ENCODE measurements at regions not wholly inside any gene's neighbourhood (a gene's known extent, or its start where the extent isn't known, plus 50 kb on each side); places are given as distances from the start of the nearest gene placed in this dataset.

GRCh38 chr2:125855204-125855603, 800.8 kb upstream of the GYPC start:
- intact Hi-C loops (cut with micrococcal nuclease): no loop called here
- Mint-ChIP-seq H3K27ac (no peak overlapping the region), H3K4me3 (no peak overlapping the region)

GRCh38 chr2:125857971-125858794, 797.8 kb upstream of the GYPC start:
- no peaks in the 10 kb centered on the region for H3K36me3 Mint-ChIP-seq (ENCODE audit: low read depth)
- H3K27me3 Mint-ChIP-seq: no peaks in the 10 kb centered on the region
- no peaks in the 10 kb centered on the region for H3K4me1 Mint-ChIP-seq (ENCODE audit: low read depth)
- no peak overlapping the region for H3K4me3 Mint-ChIP-seq
- intact Hi-C loops (cut with micrococcal nuclease): no loop called here
- peaks cover 28% of the 10 kb centered on the region for H3K9me3 Mint-ChIP-seq
- no peak overlapping the region for H3K27ac Mint-ChIP-seq

More at GRCh38 chr2:125855204-125855603, 800.8 kb upstream of the GYPC start:
- Mint-ChIP-seq H3K27me3 (no peaks in the 10 kb centered on the region), H3K4me1 (ENCODE audit: low read depth) (no peaks in the 10 kb centered on the region), H3K9me3 (peaks cover 29% of the 10 kb centered on the region), H3K36me3 (ENCODE audit: low read depth) (no peaks in the 10 kb centered on the region)

GRCh38 chr2:125861461-125861860, 794.5 kb upstream of the GYPC start:
- H3K4me3 Mint-ChIP-seq: no peak overlapping the region
- intact Hi-C loops (cut with micrococcal nuclease): no loop called here
- peaks cover 7% of the 10 kb centered on the region for H3K9me3 Mint-ChIP-seq

GRCh38 chr2:125867908-125868307, 788.0 kb upstream of the GYPC start:
- Mint-ChIP-seq H3K27me3 (no peaks in the 10 kb centered on the region), H3K9me3 (peaks cover 20% of the 10 kb centered on the region), H3K4me3 (no peak overlapping the region), H3K36me3 (ENCODE audit: low read depth) (no peaks in the 10 kb centered on the region), H3K27ac (no peak overlapping the region), H3K4me1 (ENCODE audit: low read depth) (no peaks in the 10 kb centered on the region)
- intact Hi-C loops (cut with micrococcal nuclease): no loop called here

More at GRCh38 chr2:125861461-125861860, 794.5 kb upstream of the GYPC start:
- Mint-ChIP-seq H3K36me3 (ENCODE audit: low read depth) (no peaks in the 10 kb centered on the region), H3K27me3 (no peaks in the 10 kb centered on the region), H3K4me1 (ENCODE audit: low read depth) (no peaks in the 10 kb centered on the region), H3K27ac (no peak overlapping the region)

- Mint-ChIP-seq H3K4me1 (ENCODE audit: low read depth) (no peaks in the 10 kb centered on the region), H3K27ac (no peak overlapping the region), H3K27me3 (no peaks in the 10 kb centered on the region), H3K36me3 (ENCODE audit: low read depth) (no peaks in the 10 kb centered on the region), H3K4me3 (no peak overlapping the region), H3K9me3 (peaks cover 20% of the 10 kb centered on the region)
- intact Hi-C loops (cut with micrococcal nuclease): no loop called here
Observed at GRCh38 chr2:125870264-125870663, 785.7 kb upstream of the GYPC start.

- Mint-ChIP-seq H3K4me1 (ENCODE audit: low read depth) (no peaks in the 10 kb centered on the region), H3K27ac (no peak overlapping the region), H3K4me3 (no peak overlapping the region), H3K36me3 (ENCODE audit: low read depth) (no peaks in the 10 kb centered on the region), H3K9me3 (peaks cover 20% of the 10 kb centered on the region), H3K27me3 (no peaks in the 10 kb centered on the region)
- intact Hi-C loops (cut with micrococcal nuclease): no loop called here
Observed at GRCh38 chr2:125870746-125871145, 785.2 kb upstream of the GYPC start.

- H3K9me3 Mint-ChIP-seq: peaks cover 18% of the 10 kb centered on the region
- intact Hi-C loops (cut with micrococcal nuclease): no loop called here
- H3K4me3 Mint-ChIP-seq: no peak overlapping the region
- no peak overlapping the region for H3K27ac Mint-ChIP-seq
- H3K4me1 Mint-ChIP-seq (ENCODE audit: low read depth): no peaks in the 10 kb centered on the region
- H3K36me3 Mint-ChIP-seq (ENCODE audit: low read depth): no peaks in the 10 kb centered on the region
- H3K27me3 Mint-ChIP-seq: no peaks in the 10 kb centered on the region
Observed at GRCh38 chr2:125874564-125874963, 781.4 kb upstream of the GYPC start.

GRCh38 chr2:125885340-125885739, 770.6 kb upstream of the GYPC start:
- no peaks in the 10 kb centered on the region for H3K4me1 Mint-ChIP-seq (ENCODE audit: low read depth)
- intact Hi-C loops (cut with micrococcal nuclease): no loop called here
- H3K27me3 Mint-ChIP-seq: no peaks in the 10 kb centered on the region
- no peak overlapping the region for H3K27ac Mint-ChIP-seq
- H3K36me3 Mint-ChIP-seq (ENCODE audit: low read depth): no peaks in the 10 kb centered on the region
- no peak overlapping the region for H3K4me3 Mint-ChIP-seq
- peaks cover 39% of the 10 kb centered on the region for H3K9me3 Mint-ChIP-seq

GRCh38 chr2:125886153-125886552, 769.8 kb upstream of the GYPC start:
- Mint-ChIP-seq H3K9me3 (peaks cover 40% of the 10 kb centered on the region), H3K4me1 (ENCODE audit: low read depth) (no peaks in the 10 kb centered on the region), H3K4me3 (no peak overlapping the region), H3K27me3 (no peaks in the 10 kb centered on the region), H3K36me3 (ENCODE audit: low read depth) (no peaks in the 10 kb centered on the region), H3K27ac (no peak overlapping the region)
- intact Hi-C loops (cut with micrococcal nuclease): no loop called here

- intact Hi-C loops (cut with micrococcal nuclease): no loop called here
- Mint-ChIP-seq H3K27ac (no peak overlapping the region), H3K27me3 (no peaks in the 10 kb centered on the region), H3K4me3 (no peak overlapping the region), H3K4me1 (ENCODE audit: low read depth) (no peaks in the 10 kb centered on the region), H3K36me3 (ENCODE audit: low read depth) (no peaks in the 10 kb centered on the region), H3K9me3 (peaks cover 51% of the 10 kb centered on the region)
Observed at GRCh38 chr2:125901278-125901677, 754.7 kb upstream of the GYPC start.

- H3K9me3 Mint-ChIP-seq: peaks cover 31% of the 10 kb centered on the region
- H3K36me3 Mint-ChIP-seq (ENCODE audit: low read depth): no peaks in the 10 kb centered on the region
- intact Hi-C loops (cut with micrococcal nuclease): no loop called here
- no peak overlapping the region for H3K27ac Mint-ChIP-seq
- H3K27me3 Mint-ChIP-seq: no peaks in the 10 kb centered on the region
- no peaks in the 10 kb centered on the region for H3K4me1 Mint-ChIP-seq (ENCODE audit: low read depth)
- H3K4me3 Mint-ChIP-seq: no peak overlapping the region
Observed at GRCh38 chr2:125925891-125926546, 729.9 kb upstream of the GYPC start.

- Mint-ChIP-seq H3K27me3 (no peaks in the 10 kb centered on the region), H3K27ac (no peak overlapping the region), H3K4me1 (ENCODE audit: low read depth) (no peaks in the 10 kb centered on the region), H3K36me3 (ENCODE audit: low read depth) (no peaks in the 10 kb centered on the region), H3K9me3 (peaks cover 39% of the 10 kb centered on the region), H3K4me3 (no peak overlapping the region)
- intact Hi-C loops (cut with micrococcal nuclease): no loop called here
Observed at GRCh38 chr2:125935559-125935958, 720.4 kb upstream of the GYPC start.

GRCh38 chr2:125942585-125943424, 713.2 kb upstream of the GYPC start:
- intact Hi-C loops (cut with micrococcal nuclease): no loop called here
- Mint-ChIP-seq H3K36me3 (ENCODE audit: low read depth) (no peaks in the 10 kb centered on the region), H3K27me3 (no peaks in the 10 kb centered on the region), H3K27ac (no peak overlapping the region), H3K9me3 (peaks cover 70% of the 10 kb centered on the region), H3K4me3 (no peak overlapping the region), H3K4me1 (ENCODE audit: low read depth) (no peaks in the 10 kb centered on the region)

GRCh38 chr2:125959047-125959446, 696.9 kb upstream of the GYPC start:
- Mint-ChIP-seq H3K27ac (no peak overlapping the region), H3K36me3 (ENCODE audit: low read depth) (no peaks in the 10 kb centered on the region), H3K4me1 (ENCODE audit: low read depth) (no peaks in the 10 kb centered on the region), H3K4me3 (no peak overlapping the region), H3K9me3 (peaks cover 7% of the 10 kb centered on the region), H3K27me3 (no peaks in the 10 kb centered on the region)
- intact Hi-C loops (cut with micrococcal nuclease): no loop called here
